Fibroblast of skin of scalp (primary cell): ENCODE measurements at regions not wholly inside any gene's neighbourhood (a gene's known extent, or its start where the extent isn't known, plus 50 kb on each side); places are given as distances from the start of the nearest gene placed in this dataset.
A peak's percentile ranks its signal among the peaks of the same experiment; 100 is the strongest.
"Not testable (repeated sequence)": the region's sequence is repeated elsewhere in the genome, so short reads cannot be mapped to it uniquely, and the experiment has no call there.

Source experiments
- DNase-seq: peaks from one replicate; pipeline ENCODE4 v3.0.0-alpha.2; 2013

GRCh38 chrX:66110112-66110511 is 53.9 kb upstream of the HEPH start:
- DNase-seq: peak; percentile 21

DNA sequence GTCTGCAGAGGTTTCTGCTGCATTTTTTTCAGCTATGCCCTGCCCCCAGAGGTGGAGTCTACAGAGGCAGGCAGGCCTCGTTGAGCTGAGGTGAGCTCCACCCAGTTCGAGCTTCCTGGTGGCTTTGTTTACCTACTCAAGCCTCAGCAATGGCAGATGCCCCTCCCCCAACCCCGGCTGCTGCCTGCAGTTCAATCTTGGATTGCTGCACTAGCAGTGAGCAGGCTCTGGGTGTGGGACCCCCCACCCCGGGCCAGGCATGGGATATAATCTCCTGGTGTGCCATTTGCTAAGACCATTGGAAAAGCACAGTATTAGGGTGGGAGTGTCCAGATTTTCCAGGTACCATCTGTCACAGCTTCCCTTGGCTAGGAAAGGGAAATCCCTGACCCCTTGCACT is 56.2 kb upstream of the HEPH start:
- DNase-seq: not testable (repeated sequence)

DNA sequence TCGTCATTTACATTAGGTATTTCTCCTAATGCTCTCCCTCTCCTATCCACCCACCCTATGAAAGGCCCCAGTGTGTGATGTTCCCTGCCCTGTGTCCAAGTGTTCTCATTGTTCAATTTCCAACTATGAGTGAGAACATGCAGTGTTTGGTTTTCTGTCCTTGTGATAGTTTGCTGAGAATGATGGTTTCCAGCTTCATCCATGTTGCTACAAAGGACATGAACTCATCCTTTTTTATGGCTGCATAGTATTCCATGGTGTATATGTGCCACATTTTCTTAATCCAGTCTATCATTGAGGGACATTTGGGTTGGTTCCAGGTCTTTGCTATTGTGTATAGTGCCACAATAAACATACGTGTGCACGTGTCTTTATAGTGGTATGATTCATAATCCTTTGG is 61.6 kb upstream of the HEPH start:
- DNase-seq: not testable (repeated sequence)

GRCh38 chrX:66098162-66098561 is 58.3 kb upstream of the VSIG4 start:
- no peak for DNase-seq

DNA sequence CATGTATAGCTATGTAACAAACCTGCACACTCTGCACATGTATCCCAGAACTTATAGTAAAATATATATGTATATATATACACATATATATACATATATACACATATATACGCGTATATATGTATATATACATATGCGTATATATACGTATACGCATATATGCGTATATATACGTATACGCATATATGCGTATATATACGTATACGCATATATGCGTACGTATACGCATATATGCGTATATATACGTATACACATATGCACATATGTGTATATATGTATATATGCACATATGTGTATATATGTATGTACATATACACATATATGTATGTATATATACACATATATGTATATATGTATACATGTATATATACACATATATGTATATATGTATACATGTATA is 57.1 kb upstream of the VSIG4 start:
- DNase-seq: not testable (repeated sequence)

DNA sequence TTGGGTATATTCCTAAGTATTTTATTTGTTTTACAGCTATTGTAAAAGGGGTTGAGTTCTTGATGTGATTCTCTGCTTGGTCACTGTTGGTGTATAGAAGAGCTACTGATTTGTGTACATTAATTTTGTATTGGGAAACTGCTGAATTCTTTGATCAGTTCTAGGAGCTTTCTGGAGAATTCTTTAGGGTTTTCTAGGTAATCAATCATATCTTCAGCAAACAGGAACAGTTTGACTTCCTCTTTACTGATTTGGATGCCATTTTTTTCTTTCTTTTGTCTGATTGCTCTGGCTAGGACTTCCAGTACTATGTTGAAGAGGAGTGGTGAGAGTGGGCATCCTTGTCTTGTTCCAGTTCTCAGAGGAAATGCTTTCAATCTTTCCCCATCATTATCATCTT is 50.1 kb upstream of the VSIG4 start:
- not testable (repeated sequence) for DNase-seq
